ENCODE measurements at regions not wholly inside any gene's neighbourhood (a gene's known extent, or its start where the extent isn't known, plus 50 kb on each side); places are given as distances from the start of the nearest gene placed in this dataset.
"Not testable (repeated sequence)": the region's sequence is repeated elsewhere in the genome, so short reads cannot be mapped to it uniquely, and the experiment has no call there.

- intact Hi-C loops (cut with micrococcal nuclease; ENCODE audit: unreplicated experiment) = no loop called here
- POLR2A ChIA-PET (ENCODE audit: low non-redundant PET) = no interaction called here
- peaks cover 6% of the 10 kb centered on the region for H3K27me3 ChIP-seq (replicated peaks; ENCODE audit: insufficient read depth, low read depth, low read length, poor library complexity)
- CTCF ChIA-PET = interaction anchor here (0.5 kb wide), 1 partner anchor 194 kb away, joined by 6 read pairs; no protein-coding TSS in a partner anchor
- no peak overlapping the region for H3K4me3 ChIP-seq (ENCODE audit: low read depth, low read length, poor library complexity, severe bottlenecking)
- DNase-seq (ENCODE audit: low spot score) = no peak
- no peaks in the 10 kb centered on the region for H3K36me3 ChIP-seq (ENCODE audit: insufficient read depth, low read length, poor library complexity, severe bottlenecking)
- TF ChIP-seq, protein P1, sequence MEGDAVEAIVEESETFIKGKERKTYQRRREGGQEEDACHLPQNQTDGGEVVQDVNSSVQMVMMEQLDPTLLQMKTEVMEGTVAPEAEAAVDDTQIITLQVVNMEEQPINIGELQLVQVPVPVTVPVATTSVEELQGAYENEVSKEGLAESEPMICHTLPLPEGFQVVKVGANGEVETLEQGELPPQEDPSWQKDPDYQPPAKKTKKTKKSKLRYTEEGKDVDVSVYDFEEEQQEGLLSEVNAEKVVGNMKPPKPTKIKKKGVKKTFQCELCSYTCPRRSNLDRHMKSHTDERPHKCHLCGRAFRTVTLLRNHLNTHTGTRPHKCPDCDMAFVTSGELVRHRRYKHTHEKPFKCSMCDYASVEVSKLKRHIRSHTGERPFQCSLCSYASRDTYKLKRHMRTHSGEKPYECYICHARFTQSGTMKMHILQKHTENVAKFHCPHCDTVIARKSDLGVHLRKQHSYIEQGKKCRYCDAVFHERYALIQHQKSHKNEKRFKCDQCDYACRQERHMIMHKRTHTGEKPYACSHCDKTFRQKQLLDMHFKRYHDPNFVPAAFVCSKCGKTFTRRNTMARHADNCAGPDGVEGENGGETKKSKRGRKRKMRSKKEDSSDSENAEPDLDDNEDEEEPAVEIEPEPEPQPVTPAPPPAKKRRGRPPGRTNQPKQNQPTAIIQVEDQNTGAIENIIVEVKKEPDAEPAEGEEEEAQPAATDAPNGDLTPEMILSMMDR (conservative IDR thresholded peaks at IDR 0.05; ENCODE audit: low read depth, low read length) = no peak
- no peak for TF ChIP-seq EZH2 (IDR thresholded peaks at IDR 0.05; ENCODE audit: borderline replicate concordance, low read depth, low read length, poor library complexity, severe bottlenecking)
- no TSS peak for BruUV-seq (replicated peaks)
- H3K9me3 ChIP-seq (ENCODE audit: low read depth, low read length, poor library complexity, severe bottlenecking) = peaks cover 4% of the 10 kb centered on the region
- H3K4me1 ChIP-seq (ENCODE audit: insufficient read depth, low read length, poor library complexity, severe bottlenecking) = no peaks in the 10 kb centered on the region
- no peak overlapping the region for H3K27ac ChIP-seq (ENCODE audit: low read depth, low read length, poor library complexity, severe bottlenecking)
Measured at GRCh38 chr2:64934530-64934929, 54.7 kb upstream of the SLC1A4 start.

- intact Hi-C loops (cut with micrococcal nuclease; ENCODE audit: unreplicated experiment) = no loop called here
- Histone ChIP-seq H3K36me3 (ENCODE audit: insufficient read depth, low read length, poor library complexity, severe bottlenecking) (no peaks in the 10 kb centered on the region), H3K4me1 (ENCODE audit: insufficient read depth, low read length, poor library complexity, severe bottlenecking) (no peaks in the 10 kb centered on the region), H3K9me3 (ENCODE audit: low read depth, low read length, poor library complexity, severe bottlenecking) (peaks cover 4% of the 10 kb centered on the region), H3K27ac (ENCODE audit: low read depth, low read length, poor library complexity, severe bottlenecking) (no peak overlapping the region), H3K4me3 (ENCODE audit: low read depth, low read length, poor library complexity, severe bottlenecking) (no peak overlapping the region), H3K27me3 (replicated peaks; ENCODE audit: insufficient read depth, low read depth, low read length, poor library complexity) (no peaks in the 10 kb centered on the region)
- CTCF ChIA-PET = no interaction called here
- no TSS peak for BruUV-seq (replicated peaks)
- DNase-seq (ENCODE audit: low spot score) = no peak
- POLR2A ChIA-PET (ENCODE audit: low non-redundant PET) = no interaction called here
- no peak for TF ChIP-seq EZH2 (IDR thresholded peaks at IDR 0.05; ENCODE audit: borderline replicate concordance, low read depth, low read length, poor library complexity, severe bottlenecking)
- TF ChIP-seq, protein P1 (conservative IDR thresholded peaks at IDR 0.05; ENCODE audit: low read depth, low read length) = no peak
Measured at GRCh38 chr2:64936809-64937208, 52.4 kb upstream of the SLC1A4 start.

- CTCF ChIA-PET; POLR2A ChIA-PET (ENCODE audit: low non-redundant PET): not testable (repeated sequence)
Measured at GRCh38 chr2:64937314-64937686, 51.9 kb upstream of the SLC1A4 start.

DNA sequence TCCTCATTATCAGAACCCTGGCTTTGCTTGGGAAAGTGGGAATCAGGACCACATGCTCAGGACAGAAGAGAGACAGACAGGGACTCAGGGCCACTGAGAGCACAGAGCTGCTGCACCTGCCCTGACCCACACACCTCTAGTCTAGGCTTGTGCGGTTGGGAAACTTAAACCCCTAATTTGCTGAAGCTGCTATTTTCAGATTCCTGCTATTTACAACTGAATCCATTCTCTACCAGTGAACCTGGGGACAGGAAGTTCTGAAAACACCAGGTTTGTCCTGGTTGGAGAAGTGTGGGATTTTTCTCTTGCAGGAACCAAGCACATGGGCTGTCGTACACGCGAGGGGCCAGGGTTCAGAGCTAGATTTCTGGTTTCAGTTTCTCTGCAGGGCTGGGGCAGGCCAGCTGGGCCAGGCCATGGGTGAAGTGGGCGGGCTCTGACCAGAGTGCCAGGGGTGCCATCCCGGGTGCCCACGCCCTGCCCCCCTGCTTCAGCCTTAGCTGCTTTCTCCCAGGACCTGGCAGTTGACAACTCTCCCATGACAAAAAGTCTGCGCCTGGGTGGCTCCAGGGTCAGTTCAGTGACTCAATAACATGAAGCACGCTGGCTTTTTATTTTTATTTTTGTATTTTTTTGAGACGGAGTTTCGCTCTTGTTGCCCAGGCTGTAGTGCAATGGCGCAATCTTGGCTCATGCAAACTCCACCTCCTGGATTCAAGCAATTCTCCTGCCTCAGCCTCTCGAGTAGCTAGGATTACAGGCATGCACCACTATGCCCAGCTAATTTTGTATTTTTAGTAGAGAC is 51.3 kb upstream of the SLC1A4 start:
- H3K36me3 ChIP-seq (ENCODE audit: insufficient read depth, low read length, poor library complexity, severe bottlenecking) = no peaks in the 10 kb centered on the region
- intact Hi-C loops (cut with micrococcal nuclease; ENCODE audit: unreplicated experiment) = no loop called here
- BruUV-seq (replicated peaks) = no TSS peak
- peaks cover 4% of the 10 kb centered on the region for H3K9me3 ChIP-seq (ENCODE audit: low read depth, low read length, poor library complexity, severe bottlenecking)
- no peak overlapping the region for H3K4me3 ChIP-seq (ENCODE audit: low read depth, low read length, poor library complexity, severe bottlenecking)
- no peak for DNase-seq (ENCODE audit: low spot score)
- ChIA-PET POLR2A (ENCODE audit: low non-redundant PET) (interaction anchor here (0.6 kb wide), 1 partner anchor 16 kb away, joined by 4 read pairs; no protein-coding TSS in a partner anchor), CTCF (no interaction called here)
- no peaks in the 10 kb centered on the region for H3K27me3 ChIP-seq (replicated peaks; ENCODE audit: insufficient read depth, low read depth, low read length, poor library complexity)
- TF ChIP-seq, protein P1 (conservative IDR thresholded peaks at IDR 0.05; ENCODE audit: low read depth, low read length) = no peak
- no peak for TF ChIP-seq EZH2 (IDR thresholded peaks at IDR 0.05; ENCODE audit: borderline replicate concordance, low read depth, low read length, poor library complexity, severe bottlenecking)
- no peak overlapping the region for H3K27ac ChIP-seq (ENCODE audit: low read depth, low read length, poor library complexity, severe bottlenecking)
- H3K4me1 ChIP-seq (ENCODE audit: insufficient read depth, low read length, poor library complexity, severe bottlenecking) = no peaks in the 10 kb centered on the region

More at GRCh38 chr2:64937314-64937686, 51.9 kb upstream of the SLC1A4 start:
- H3K27me3 ChIP-seq (replicated peaks; ENCODE audit: insufficient read depth, low read depth, low read length, poor library complexity); DNase-seq (ENCODE audit: low spot score); H3K4me3 ChIP-seq (ENCODE audit: low read depth, low read length, poor library complexity, severe bottlenecking); H3K27ac ChIP-seq (ENCODE audit: low read depth, low read length, poor library complexity, severe bottlenecking); BruUV-seq (replicated peaks); intact Hi-C loops (cut with micrococcal nuclease; ENCODE audit: unreplicated experiment); H3K9me3 ChIP-seq (ENCODE audit: low read depth, low read length, poor library complexity, severe bottlenecking); H3K4me1 ChIP-seq (ENCODE audit: insufficient read depth, low read length, poor library complexity, severe bottlenecking); H3K36me3 ChIP-seq (ENCODE audit: insufficient read depth, low read length, poor library complexity, severe bottlenecking): not testable (repeated sequence)

Data from A673 (cell line).